SK-N-SH (cell line): ENCODE measurements at regions not wholly inside any gene's neighbourhood (a gene's known extent, or its start where the extent isn't known, plus 50 kb on each side); places are given as distances from the start of the nearest gene placed in this dataset.

ENCODE experiments used
- MXI1 ChIP-seq: IDR thresholded peaks from 2 replicates; pipeline ENCODE4 v1.6.1; 2012; ENCODE audit warnings: mild to moderate bottlenecking, low read depth, low read length, improper control_type of control experiment
- POLR2AphosphoS5 ChIP-seq: IDR thresholded peaks from 2 replicates; pipeline ENCODE4 v1.6.1; 2012; ENCODE audit warnings: low read depth, low read length
- REST ChIP-seq: IDR thresholded peaks from 2 replicates; pipeline ENCODE4 v1.6.1; 2012; ENCODE audit warnings: mild to moderate bottlenecking, low read depth, low read length, moderate library complexity
- USF2 ChIP-seq: fragments of 150-350 bp; IDR thresholded peaks from 2 replicates; pipeline ENCODE4 v1.6.1; 2017; ENCODE audit warnings: antibody characterized with exemption, low read length, low read depth, borderline replicate concordance
- YY1 ChIP-seq: IDR thresholded peaks from 2 replicates; pipeline ENCODE4 v1.4.0; 2012; ENCODE audit warnings: low read depth, mild to moderate bottlenecking

- TF ChIP-seq REST: no peak
- no peak for TF ChIP-seq YY1
- TF ChIP-seq POLR2AphosphoS5: no peak
- TF ChIP-seq MXI1: no peak
- TF ChIP-seq USF2: no peak
Measured at GRCh38 chr12:59407799-59408198, 188.0 kb upstream of the SLC16A7 start.
